H1 (cell line): ENCODE measurements at regions not wholly inside any gene's neighbourhood (a gene's known extent, or its start where the extent isn't known, plus 50 kb on each side); places are given as distances from the start of the nearest gene placed in this dataset.
A peak's percentile ranks its signal among the peaks of the same experiment; 100 is the strongest.

ENCODE experiments used
- CTCF ChIA-PET: fragments of 300-600 bp; sonication (Branson Sonifier 250); formaldehyde crosslinking; loops from one replicate; lab custom pipeline; 2021; ENCODE audit not compliant: partially characterized antibody; lab: Charles Lee
- POLR2A ChIA-PET: fragments of 300-600 bp; sonication (Branson Sonifier 250); formaldehyde crosslinking; loops from one replicate; lab custom pipeline; 2021; ENCODE audit warnings: inconsistent platforms; ENCODE audit not compliant: partially characterized antibody; lab: Charles Lee
- DNase-seq, 2 experiments: peaks; one replicate each; pipeline versions ENCODE4 v3.0.0 to v3.0.0-alpha.2; 2010 to 2022; ENCODE audit warnings: low spot score in 2 of 2, low read depth in 1 of 2, mixed read lengths in 1 of 2
- FAIRE-seq: peaks from 2 replicates; lab custom pipeline; 2011; peaks lifted over from hg19 to GRCh38; lab: Jason Lieb, UNC
- H2AFZ ChIP-seq: 2 replicates; pipeline ENCODE4 v1.8.1; 2012; ENCODE audit warnings: low read length, inconsistent platforms
- H2AK5ac ChIP-seq: 2 replicates; pipeline ENCODE4 v1.6.1; 2013; ENCODE audit warnings: low read depth, low read length
- H2BK120ac ChIP-seq: replicated peaks from 2 replicates; pipeline ENCODE3; 2013; ENCODE audit warnings: low read depth, low read length, inconsistent platforms
- H2BK12ac ChIP-seq: 2 replicates; pipeline ENCODE4 v1.6.1; 2013; ENCODE audit warnings: low read depth, low read length
- H2BK15ac ChIP-seq: 2 replicates; pipeline ENCODE4 v1.6.1; 2013; ENCODE audit warnings: low read length
- H2BK20ac ChIP-seq: 2 replicates; pipeline ENCODE4 v1.6.1; 2013; ENCODE audit warnings: low read length
- H2BK5ac ChIP-seq: 2 replicates; pipeline ENCODE4 v1.6.1; 2013; ENCODE audit warnings: low read depth, low read length
- H3K14ac ChIP-seq: 2 replicates; pipeline ENCODE4 v1.6.1; 2013; ENCODE audit warnings: inconsistent platforms; ENCODE audit not compliant: insufficient read length
- H3K18ac ChIP-seq: 2 replicates; pipeline ENCODE4 v1.6.1; 2013; ENCODE audit warnings: low read length; ENCODE audit errors: extremely low read depth
- H3K23ac ChIP-seq: 2 replicates; pipeline ENCODE4 v1.6.1; 2013; ENCODE audit warnings: inconsistent platforms; ENCODE audit not compliant: insufficient read length
- H3K23me2 ChIP-seq: 2 replicates; pipeline ENCODE4 v1.6.1; 2013; ENCODE audit warnings: low read depth, low read length
- H3K27ac ChIP-seq: 2 replicates; pipeline ENCODE4 v1.6.1; 2011; ENCODE audit warnings: low read depth, low read length, inconsistent platforms
- H3K27me3 ChIP-seq, 4 experiments: replicated peaks in 1 of 4; 1 replicate in 1 of 4; 2 replicates in 3 of 4; pipeline versions ENCODE4 v1.6.1 to v1.8.1; 2011 to 2013; ENCODE audit warnings: low read length in 3 of 4, mild to moderate bottlenecking in 3 of 4, inconsistent platforms in 2 of 4, mixed read lengths in 2 of 4, moderate library complexity in 1 of 4; ENCODE audit not compliant: control insufficient read depth in 3 of 4, insufficient read depth in 3 of 4; ENCODE audit errors: extremely low read depth in 1 of 4
- H3K36me3 ChIP-seq, 4 experiments: 2 replicates each; pipeline versions ENCODE4 v1.6.1 to v1.8.1; 2011 to 2013; ENCODE audit warnings: mild to moderate bottlenecking in 4 of 4, low read length in 3 of 4, moderate library complexity in 2 of 4, control low read depth in 1 of 4, inconsistent platforms in 1 of 4; ENCODE audit not compliant: insufficient read depth in 4 of 4, control insufficient read depth in 2 of 4
- H3K4ac ChIP-seq: replicated peaks from 2 replicates; pipeline ENCODE3; 2013; ENCODE audit warnings: low read length, low read depth, mixed read lengths, inconsistent platforms; ENCODE audit not compliant: insufficient read length
- H3K4me1 ChIP-seq, 4 experiments: replicated peaks in 1 of 4; 1 replicate in 1 of 4; 2 replicates in 3 of 4; pipeline versions ENCODE4 v1.6.1 to v1.8.1; 2011 to 2013; ENCODE audit warnings: low read length in 3 of 4, inconsistent platforms in 2 of 4, mixed read lengths in 1 of 4; ENCODE audit not compliant: insufficient read depth in 4 of 4, control insufficient read depth in 3 of 4
- H3K4me2 ChIP-seq, 2 experiments: 2 replicates each; pipeline versions ENCODE4 v1.6.1 to v1.8.1; 2011 to 2013; ENCODE audit warnings: low read depth in 2 of 2, low read length in 2 of 2, control low read depth in 1 of 2, inconsistent platforms in 1 of 2, mild to moderate bottlenecking in 1 of 2; ENCODE audit not compliant: insufficient read depth in 1 of 2
- H3K4me3 ChIP-seq, 4 experiments: fragments of 200-600, 300-600 bp in 1 of 4; sonication (generic), shearing (Covaris generic), sonication (Bioruptor Twin) in 1 of 4; 2 replicates each; pipeline versions ENCODE4 v1.5.1 to v1.8.1; 2011 to 2016; ENCODE audit warnings: low read length in 4 of 4, low read depth in 3 of 4, control low read depth in 2 of 4, inconsistent platforms in 2 of 4, mild to moderate bottlenecking in 2 of 4, mixed read lengths in 1 of 4, moderate library complexity in 1 of 4; ENCODE audit not compliant: insufficient read depth in 2 of 4; ENCODE audit errors: extremely low read depth in 1 of 4
- H3K56ac ChIP-seq: replicated peaks from 2 replicates; pipeline ENCODE3; 2013; ENCODE audit warnings: low read depth, mild to moderate bottlenecking, mixed read lengths, low read length, inconsistent platforms; ENCODE audit not compliant: insufficient read length
- H3K79me1 ChIP-seq: 2 replicates; pipeline ENCODE4 v1.6.1; 2013; ENCODE audit warnings: low read depth, low read length, control low read depth
- H3K79me2 ChIP-seq, 2 experiments: 2 replicates each; pipeline versions ENCODE4 v1.6.1 to v1.8.1; 2012 to 2013; ENCODE audit warnings: low read length in 2 of 2, mild to moderate bottlenecking in 2 of 2, inconsistent platforms in 1 of 2; ENCODE audit not compliant: insufficient read depth in 2 of 2, control insufficient read depth in 1 of 2
- H3K9ac ChIP-seq, 4 experiments: replicated peaks in 1 of 4; 1 replicate in 1 of 4; 2 replicates in 3 of 4; pipeline versions ENCODE4 v1.6.1 to v1.8.1; 2011 to 2013; ENCODE audit warnings: low read depth in 3 of 4, low read length in 3 of 4, control low read depth in 2 of 4, mild to moderate bottlenecking in 2 of 4, moderate library complexity in 2 of 4, inconsistent platforms in 1 of 4; ENCODE audit errors: extremely low read depth in 1 of 4
- H3K9me3 ChIP-seq, 2 experiments: 2 replicates each; pipeline versions ENCODE4 v1.6.1 to v1.8.1; 2012 to 2013; ENCODE audit warnings: mild to moderate bottlenecking in 2 of 2, moderate library complexity in 2 of 2, control low read depth in 1 of 2, inconsistent platforms in 1 of 2, low read depth in 1 of 2, low read length in 1 of 2, mixed read lengths in 1 of 2; ENCODE audit not compliant: insufficient read depth in 2 of 2
- H4K20me1 ChIP-seq, 2 experiments: replicated peaks in 1 of 2; 2 replicates each; pipeline versions ENCODE3 to v1.8.1; 2011 to 2013; ENCODE audit warnings: inconsistent platforms in 2 of 2, low read length in 2 of 2, mild to moderate bottlenecking in 1 of 2; ENCODE audit not compliant: insufficient read depth in 2 of 2, control insufficient read depth in 1 of 2
- H4K5ac ChIP-seq: 2 replicates; pipeline ENCODE4 v1.6.1; 2013; ENCODE audit warnings: low read length, low read depth, mixed read lengths, inconsistent platforms; ENCODE audit not compliant: insufficient read length
- H4K8ac ChIP-seq: 2 replicates; pipeline ENCODE4 v1.8.0; 2013; ENCODE audit warnings: mild to moderate bottlenecking, moderate library complexity, low read length, inconsistent platforms; ENCODE audit not compliant: insufficient read depth; ENCODE audit errors: extremely low read depth
- H4K91ac ChIP-seq: replicated peaks from 2 replicates; pipeline ENCODE3; 2013; ENCODE audit warnings: low read length, mixed read lengths, inconsistent platforms; ENCODE audit not compliant: insufficient read length
- CTCF ChIP-seq, 3 experiments: IDR thresholded peaks; 1 replicate in 2 of 3; 2 replicates in 1 of 3; pipeline versions ENCODE4 v1.5.1 to v1.6.1; 2011; ENCODE audit warnings: low read length in 3 of 3, mild to moderate bottlenecking in 3 of 3, inconsistent platforms in 2 of 3, low read depth in 1 of 3, moderate library complexity in 1 of 3; ENCODE audit not compliant: insufficient read depth in 1 of 3; ENCODE audit errors: control extremely low read depth in 1 of 3
- EGR1 ChIP-seq: IDR thresholded peaks from 2 replicates; pipeline ENCODE4 v1.6.1; 2011; ENCODE audit warnings: low read depth, low read length, borderline replicate concordance
- RAD21 ChIP-seq, 2 experiments: IDR thresholded peaks in 1 of 2; conservative IDR thresholded peaks in 1 of 2; 2 replicates each; pipeline ENCODE4 v1.6.1; 2011; ENCODE audit warnings: low read depth in 2 of 2, low read length in 2 of 2, improper control_type of control experiment in 1 of 2, inconsistent platforms in 1 of 2, mild to moderate bottlenecking in 1 of 2, moderate library complexity in 1 of 2
- WGBS, 2 experiments: shearing (Covaris generic) in 1 of 2; methylation state at CpG; one replicate each; pipeline versions ENCODE4 v1.1.6 to v1.1.7; 2013 to 2015; ENCODE audit warnings: low lambda C conversion rate in 2 of 2, mixed read lengths in 2 of 2, inconsistent platforms in 1 of 2, low coverage in 1 of 2, missing lambda C conversion rate in 1 of 2; ENCODE audit not compliant: insufficient replicate concordance in 2 of 2, insufficient coverage in 1 of 2, insufficient read length in 1 of 2; ENCODE audit errors: extremely low coverage in 1 of 2, missing lambda C conversion rate in 1 of 2; 5-methylcytosine and 5-hydroxymethylcytosine counted together

GRCh38 chr12:71371122-71371521, 68.5 kb upstream of the LGR5 start:
- no peak overlapping the region for H2AFZ ChIP-seq
- no peak overlapping the region for H3K18ac ChIP-seq
- H2BK20ac ChIP-seq: no peak overlapping the region
- no peak overlapping the region for H3K4me3 ChIP-seq
- ChIA-PET CTCF (interaction anchor here (1.1 to 2.2 kb wide), 3 partner anchors 21 to 615 kb away, joined by 3 to 7 read pairs (median 5); no protein-coding TSS in a partner anchor), POLR2A (no interaction called here)
- H4K8ac ChIP-seq: no peak overlapping the region
- no peaks in the 10 kb centered on the region for H3K9me3 ChIP-seq
- H2BK120ac ChIP-seq: no peak overlapping the region
- no peak overlapping the region for H2BK5ac ChIP-seq
- no peak overlapping the region for H3K9ac ChIP-seq
- no peak for DNase-seq
- 76% methylated on average over 2 of the region's 2 CpGs; no CpG with 5 or more reads in 1 of the 2 experiments for WGBS, 2 experiments
- H3K27me3 ChIP-seq: no peaks in the 10 kb centered on the region
- no peak overlapping the region for H3K14ac ChIP-seq
- TF ChIP-seq RAD21 (IDR thresholded peaks at IDR 0.05 in 1 of 2, conservative IDR thresholded peaks at IDR 0.05 in 1 of 2; ENCODE audit: low read depth in 2 of 2, low read length in 2 of 2): peak; percentile 54 to 57
- TF ChIP-seq EGR1: no peak
- TF ChIP-seq CTCF (IDR thresholded peaks at IDR 0.05; ENCODE audit: control extremely low read depth in 1 of 3, insufficient read depth in 1 of 3, low read depth in 1 of 3, low read length in 3 of 3): peak in 2 of 3 experiments; percentile 21 to 23; a peak in 2 of 4 replicates
- H3K79me2 ChIP-seq: no peaks in the 10 kb centered on the region
- FAIRE-seq: no peak
- H4K5ac ChIP-seq: no peak overlapping the region
- no peaks in the 10 kb centered on the region for H4K20me1 ChIP-seq
- no peak overlapping the region for H4K91ac ChIP-seq
- no peak overlapping the region for H3K27ac ChIP-seq
- no peak overlapping the region for H2BK12ac ChIP-seq
- no peak overlapping the region for H3K23ac ChIP-seq
- no peak overlapping the region for H3K56ac ChIP-seq
- H3K23me2 ChIP-seq: no peaks in the 10 kb centered on the region
- H3K79me1 ChIP-seq: no peaks in the 10 kb centered on the region
- H3K4me2 ChIP-seq: no peak overlapping the region
- H3K4me1 ChIP-seq: no peaks in the 10 kb centered on the region
- H2AK5ac ChIP-seq: no peak overlapping the region
- no peak overlapping the region for H3K4ac ChIP-seq
- no peaks in the 10 kb centered on the region for H3K36me3 ChIP-seq
- no peak overlapping the region for H2BK15ac ChIP-seq
